Ovary (tissue), 3 donors: ENCODE measurements at regions not wholly inside any gene's neighbourhood (a gene's known extent, or its start where the extent isn't known, plus 50 kb on each side); places are given as distances from the start of the nearest gene placed in this dataset.

Experiments used
- EP300 ChIP-seq: sonication (generic); formaldehyde crosslinking; IDR thresholded peaks from one replicate; pipeline ENCODE4 v1.6.1; 2017; ENCODE audit warnings: antibody characterized with exemption
- TF ChIP-seq, protein P1 (sequence below), 3 donors: fragments of 450-650 bp in 2 of 3; fragments of 200-600 bp in 1 of 3; IDR thresholded peaks; one replicate each; pipeline versions ENCODE4 v1.5.1 to v1.8.0; 2016 to 2022; ENCODE audit warnings: antibody characterized with exemption in 3 of 3, mild to moderate bottlenecking in 1 of 3
- donor health status: DM: no; HTN: no; CAD: no.

DNA sequence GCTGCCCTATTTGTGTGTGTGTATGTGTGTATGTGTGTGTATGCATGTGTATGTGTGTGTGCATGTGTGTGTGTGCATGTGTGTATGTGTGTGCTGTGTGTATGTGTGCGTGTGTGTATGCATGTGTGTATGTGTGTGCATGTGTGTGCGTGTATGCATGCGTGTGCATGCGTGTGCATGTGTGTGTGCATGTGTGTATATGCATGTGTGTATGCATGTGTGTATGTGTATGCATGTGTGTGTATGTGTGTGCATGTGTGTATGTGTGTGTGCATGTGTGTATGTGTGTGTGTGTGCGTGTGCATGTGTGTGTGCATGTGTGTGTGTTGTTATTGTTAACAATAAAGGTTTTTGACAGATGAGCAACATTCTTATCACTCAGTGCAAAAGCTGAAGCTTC is 110.8 kb upstream of the HES1 start:
- TF ChIP-seq, protein P1, sequence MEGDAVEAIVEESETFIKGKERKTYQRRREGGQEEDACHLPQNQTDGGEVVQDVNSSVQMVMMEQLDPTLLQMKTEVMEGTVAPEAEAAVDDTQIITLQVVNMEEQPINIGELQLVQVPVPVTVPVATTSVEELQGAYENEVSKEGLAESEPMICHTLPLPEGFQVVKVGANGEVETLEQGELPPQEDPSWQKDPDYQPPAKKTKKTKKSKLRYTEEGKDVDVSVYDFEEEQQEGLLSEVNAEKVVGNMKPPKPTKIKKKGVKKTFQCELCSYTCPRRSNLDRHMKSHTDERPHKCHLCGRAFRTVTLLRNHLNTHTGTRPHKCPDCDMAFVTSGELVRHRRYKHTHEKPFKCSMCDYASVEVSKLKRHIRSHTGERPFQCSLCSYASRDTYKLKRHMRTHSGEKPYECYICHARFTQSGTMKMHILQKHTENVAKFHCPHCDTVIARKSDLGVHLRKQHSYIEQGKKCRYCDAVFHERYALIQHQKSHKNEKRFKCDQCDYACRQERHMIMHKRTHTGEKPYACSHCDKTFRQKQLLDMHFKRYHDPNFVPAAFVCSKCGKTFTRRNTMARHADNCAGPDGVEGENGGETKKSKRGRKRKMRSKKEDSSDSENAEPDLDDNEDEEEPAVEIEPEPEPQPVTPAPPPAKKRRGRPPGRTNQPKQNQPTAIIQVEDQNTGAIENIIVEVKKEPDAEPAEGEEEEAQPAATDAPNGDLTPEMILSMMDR (IDR thresholded peaks at IDR 0.05), result no peak
- TF ChIP-seq EP300, result no peak
